HFF-Myc (cell line): ENCODE measurements at regions not wholly inside any gene's neighbourhood (a gene's known extent, or its start where the extent isn't known, plus 50 kb on each side); places are given as distances from the start of the nearest gene placed in this dataset.

Experiments used
- DNase-seq: peaks from one replicate; pipeline ENCODE4 v3.0.0-alpha.2; 2011; ENCODE audit warnings: low read depth; ENCODE audit errors: extremely low read depth
- H3K4me3 ChIP-seq: replicated peaks from 2 replicates; pipeline ENCODE4 v1.5.1; 2011; ENCODE audit warnings: low read depth, mild to moderate bottlenecking, control low read depth, low read length
- TF ChIP-seq, protein P1 (sequence below): IDR thresholded peaks from 2 replicates; pipeline ENCODE4 v1.5.1; 2012; ENCODE audit warnings: mild to moderate bottlenecking, low read depth, low read length, control low read depth; ENCODE audit errors: missing control alignments

DNA sequence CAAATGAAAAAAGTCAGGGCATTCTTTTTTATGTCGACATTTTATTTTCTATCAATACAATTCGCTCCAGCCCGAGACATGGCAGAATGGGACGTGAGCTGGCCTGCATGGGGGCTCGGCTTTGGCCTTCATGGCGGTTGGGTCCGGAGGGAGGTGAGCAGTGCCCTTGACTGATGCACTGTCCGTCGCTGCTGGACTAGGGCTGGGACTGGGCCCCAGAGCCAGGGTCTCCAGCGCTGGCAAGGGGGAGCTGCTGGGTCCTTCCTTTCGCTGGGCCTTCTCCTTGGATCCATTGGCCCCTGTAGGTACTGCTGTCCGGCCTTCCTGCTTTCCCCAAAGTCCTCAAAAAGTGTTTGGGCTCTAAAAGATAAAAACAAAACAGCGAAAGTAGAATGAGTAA, 124.6 kb downstream of the EDN3 start:
- no peak overlapping the region for H3K4me3 ChIP-seq
- TF ChIP-seq, protein P1, sequence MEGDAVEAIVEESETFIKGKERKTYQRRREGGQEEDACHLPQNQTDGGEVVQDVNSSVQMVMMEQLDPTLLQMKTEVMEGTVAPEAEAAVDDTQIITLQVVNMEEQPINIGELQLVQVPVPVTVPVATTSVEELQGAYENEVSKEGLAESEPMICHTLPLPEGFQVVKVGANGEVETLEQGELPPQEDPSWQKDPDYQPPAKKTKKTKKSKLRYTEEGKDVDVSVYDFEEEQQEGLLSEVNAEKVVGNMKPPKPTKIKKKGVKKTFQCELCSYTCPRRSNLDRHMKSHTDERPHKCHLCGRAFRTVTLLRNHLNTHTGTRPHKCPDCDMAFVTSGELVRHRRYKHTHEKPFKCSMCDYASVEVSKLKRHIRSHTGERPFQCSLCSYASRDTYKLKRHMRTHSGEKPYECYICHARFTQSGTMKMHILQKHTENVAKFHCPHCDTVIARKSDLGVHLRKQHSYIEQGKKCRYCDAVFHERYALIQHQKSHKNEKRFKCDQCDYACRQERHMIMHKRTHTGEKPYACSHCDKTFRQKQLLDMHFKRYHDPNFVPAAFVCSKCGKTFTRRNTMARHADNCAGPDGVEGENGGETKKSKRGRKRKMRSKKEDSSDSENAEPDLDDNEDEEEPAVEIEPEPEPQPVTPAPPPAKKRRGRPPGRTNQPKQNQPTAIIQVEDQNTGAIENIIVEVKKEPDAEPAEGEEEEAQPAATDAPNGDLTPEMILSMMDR = no peak
- no peak for DNase-seq

- no peak overlapping the region for H3K4me3 ChIP-seq
- DNase-seq = no peak
- TF ChIP-seq, protein P1 = no peak
Observed at GRCh38 chr20:59425572-59425971, 125.2 kb downstream of the EDN3 start.

DNA sequence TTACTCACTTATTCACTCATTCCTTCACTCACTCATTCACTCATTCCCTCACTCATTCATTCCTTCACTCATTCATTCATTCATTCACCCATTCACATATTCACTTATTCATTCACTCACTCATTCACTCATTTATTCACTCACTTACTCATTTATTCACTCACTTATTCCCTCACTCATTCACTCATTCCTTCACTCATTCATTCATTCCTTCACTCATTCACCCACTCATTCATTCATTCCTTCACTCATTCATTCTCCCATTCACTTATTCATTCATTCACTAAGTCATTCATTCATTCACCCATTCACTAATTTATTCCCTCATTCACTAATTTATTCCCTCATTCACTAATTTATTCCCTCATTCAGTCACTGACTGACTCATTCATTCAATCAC, 127.6 kb downstream of the EDN3 start:
- no peak overlapping the region for H3K4me3 ChIP-seq
- TF ChIP-seq, protein P1 = no peak
- DNase-seq = no peak

- DNase-seq = no peak
- H3K4me3 ChIP-seq = no peak overlapping the region
- TF ChIP-seq, protein P1 = no peak
Observed at GRCh38 chr20:59428441-59429205, 128.2 kb downstream of the EDN3 start.

DNA sequence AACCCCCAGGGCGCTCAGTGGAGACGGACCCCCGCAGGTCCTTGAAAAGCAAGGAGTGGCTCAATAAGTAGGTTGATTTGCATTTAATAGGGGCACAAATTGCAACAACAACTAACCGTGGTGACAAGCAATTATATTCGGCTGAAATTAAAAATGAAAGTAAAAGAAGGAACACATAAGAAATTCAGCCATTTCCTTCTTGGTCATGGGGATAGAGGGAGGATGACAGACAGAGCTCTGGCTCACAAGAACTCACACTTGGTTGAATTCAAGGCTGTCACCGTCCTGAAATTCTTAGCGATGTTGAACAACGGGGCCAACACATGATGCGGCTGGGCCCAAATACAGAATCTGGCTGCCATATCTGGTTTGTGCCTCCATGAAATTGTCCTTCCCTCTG, 129.0 kb downstream of the EDN3 start:
- DNase-seq = no peak
- no peak overlapping the region for H3K4me3 ChIP-seq
- TF ChIP-seq, protein P1 = no peak

DNA sequence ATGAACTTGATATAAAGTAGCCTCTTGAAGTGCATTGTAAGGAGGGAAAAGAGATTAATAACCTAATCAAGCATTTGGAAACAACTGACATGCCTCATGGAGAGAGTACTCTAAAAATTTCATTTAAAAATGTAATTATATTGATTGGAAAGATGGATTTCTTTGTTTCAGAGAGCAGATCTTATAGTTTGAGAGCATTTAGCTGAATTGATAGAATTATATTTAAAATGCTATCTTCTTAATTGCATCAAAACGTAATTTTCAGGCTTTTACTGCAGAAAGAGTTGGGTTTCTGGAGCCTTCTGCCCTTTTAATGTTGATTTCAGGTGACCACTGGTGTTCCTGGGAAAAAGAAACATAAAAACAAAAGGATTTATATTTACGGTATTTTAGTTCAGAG, 130.6 kb downstream of the EDN3 start:
- DNase-seq = no peak
- no peak overlapping the region for H3K4me3 ChIP-seq
- TF ChIP-seq, protein P1 = no peak

- no peak overlapping the region for H3K4me3 ChIP-seq
- DNase-seq = no peak
- TF ChIP-seq, protein P1 = no peak
Observed at GRCh38 chr20:59434960-59435359, 134.5 kb downstream of the EDN3 start.
